IPS DF 6.9 (cell line): ENCODE measurements at regions not wholly inside any gene's neighbourhood (a gene's known extent, or its start where the extent isn't known, plus 50 kb on each side); places are given as distances from the start of the nearest gene placed in this dataset.
A peak's percentile ranks its signal among the peaks of the same experiment; 100 is the strongest.

Source experiments
- DNase-seq: peaks from one replicate; pipeline ENCODE4 v3.0.0-alpha.2; 2013; ENCODE audit warnings: low read depth, low spot score
- H3K27ac ChIP-seq: one replicate; pipeline ENCODE4 v1.5.1; 2013; ENCODE audit warnings: low read length, control low read depth
- H3K27me3 ChIP-seq: 2 replicates; pipeline ENCODE4 v1.6.1; 2013; ENCODE audit warnings: mild to moderate bottlenecking, low read length; ENCODE audit not compliant: control insufficient read depth, insufficient read depth
- H3K36me3 ChIP-seq: 2 replicates; pipeline ENCODE4 v1.6.1; 2013; ENCODE audit warnings: low read length; ENCODE audit not compliant: control insufficient read depth, insufficient read depth
- H3K4me1 ChIP-seq: 2 replicates; pipeline ENCODE4 v1.6.1; 2013; ENCODE audit warnings: low read length; ENCODE audit not compliant: control insufficient read depth, insufficient read depth
- H3K4me3 ChIP-seq: 2 replicates; pipeline ENCODE4 v1.5.1; 2013; ENCODE audit warnings: mild to moderate bottlenecking, low read length
- H3K9me3 ChIP-seq: 2 replicates; pipeline ENCODE4 v1.6.1; 2013; ENCODE audit warnings: low read length, inconsistent platforms; ENCODE audit not compliant: control insufficient read depth, insufficient read depth
- WGBS: extraction: QIAGEN DNeasy Blood & Tissue Kit; methylation state at CpG from one replicate; pipeline ENCODE4 v1.1.7; 2013; ENCODE audit warnings: mixed read lengths, missing lambda C conversion rate; ENCODE audit not compliant: insufficient read length, insufficient coverage; 5-methylcytosine and 5-hydroxymethylcytosine counted together

GRCh38 chr4:138052806-138053632, 189.1 kb downstream of the SLC7A11 start:
- DNase-seq: no peak
- Histone ChIP-seq H3K36me3 (no peaks in the 10 kb centered on the region), H3K4me3 (no peak overlapping the region), H3K27ac (no peak overlapping the region), H3K9me3 (no peaks in the 10 kb centered on the region), H3K27me3 (no peaks in the 10 kb centered on the region), H3K4me1 (no peaks in the 10 kb centered on the region)
- no CpG with 5 or more reads among the region's 31 CpGs for WGBS

- no peak overlapping the region for H3K27ac ChIP-seq
- WGBS: no CpG with 5 or more reads among the region's 3 CpGs
- H3K4me1 ChIP-seq: peaks cover 2% of the 10 kb centered on the region
Observed at GRCh38 chr4:138051157-138051556, 191.0 kb downstream of the SLC7A11 start.

GRCh38 chr4:138050601-138051000, 191.5 kb downstream of the SLC7A11 start:
- Histone ChIP-seq H3K4me3 (no peak overlapping the region), H3K36me3 (no peaks in the 10 kb centered on the region), H3K27me3 (no peaks in the 10 kb centered on the region), H3K9me3 (no peaks in the 10 kb centered on the region), H3K27ac (no peak overlapping the region), H3K4me1 (peaks cover 2% of the 10 kb centered on the region)
- no CpG with 5 or more reads among the region's 6 CpGs for WGBS
- no peak for DNase-seq

More at GRCh38 chr4:138051157-138051556, 191.0 kb downstream of the SLC7A11 start:
- no peaks in the 10 kb centered on the region for H3K9me3 ChIP-seq
- H3K4me3 ChIP-seq: no peak overlapping the region
- H3K36me3 ChIP-seq: no peaks in the 10 kb centered on the region
- DNase-seq: no peak
- no peaks in the 10 kb centered on the region for H3K27me3 ChIP-seq

- H3K4me3 ChIP-seq: no peak overlapping the region
- H3K36me3 ChIP-seq: no peaks in the 10 kb centered on the region
- DNase-seq: no peak
- no peak overlapping the region for H3K27ac ChIP-seq
- H3K4me1 ChIP-seq: peaks cover 2% of the 10 kb centered on the region
- no peaks in the 10 kb centered on the region for H3K9me3 ChIP-seq
- H3K27me3 ChIP-seq: no peaks in the 10 kb centered on the region
- no CpG with 5 or more reads among the region's 5 CpGs for WGBS
Observed at GRCh38 chr4:138049355-138049754, 192.8 kb downstream of the SLC7A11 start.

- H3K27ac ChIP-seq: no peak overlapping the region
- no peak for DNase-seq
- H3K9me3 ChIP-seq: no peaks in the 10 kb centered on the region
- no peak overlapping the region for H3K4me3 ChIP-seq
- H3K27me3 ChIP-seq: no peaks in the 10 kb centered on the region
- H3K36me3 ChIP-seq: no peaks in the 10 kb centered on the region
- no CpG with 5 or more reads among the region's 5 CpGs for WGBS
- H3K4me1 ChIP-seq: peaks cover 2% of the 10 kb centered on the region
Observed at GRCh38 chr4:138047290-138047689, 194.9 kb downstream of the SLC7A11 start.

- no peak overlapping the region for H3K4me3 ChIP-seq
- no peaks in the 10 kb centered on the region for H3K36me3 ChIP-seq
- DNase-seq: no peak
- H3K27ac ChIP-seq: no peak overlapping the region
- H3K4me1 ChIP-seq: peaks cover 2% of the 10 kb centered on the region
- WGBS: no CpG with 5 or more reads among the region's 3 CpGs
- H3K27me3 ChIP-seq: no peaks in the 10 kb centered on the region
- no peaks in the 10 kb centered on the region for H3K9me3 ChIP-seq
Observed at GRCh38 chr4:138045036-138045435, 197.1 kb downstream of the SLC7A11 start.

- H3K36me3 ChIP-seq: no peaks in the 10 kb centered on the region
- no peak overlapping the region for H3K27ac ChIP-seq
- no peak overlapping the region for H3K4me3 ChIP-seq
- H3K27me3 ChIP-seq: no peaks in the 10 kb centered on the region
- H3K9me3 ChIP-seq: no peaks in the 10 kb centered on the region
- DNase-seq: no peak
- WGBS: no CpG with 5 or more reads among the region's 2 CpGs
- H3K4me1 ChIP-seq: no peaks in the 10 kb centered on the region
Observed at GRCh38 chr4:138039010-138039409, 203.1 kb downstream of the SLC7A11 start.

GRCh38 chr4:138037696-138038095, 204.5 kb downstream of the SLC7A11 start:
- H3K27ac ChIP-seq: no peak overlapping the region
- H3K36me3 ChIP-seq: no peaks in the 10 kb centered on the region
- H3K4me1 ChIP-seq: no peaks in the 10 kb centered on the region
- H3K4me3 ChIP-seq: no peak overlapping the region
- no CpG with 5 or more reads among the region's 3 CpGs for WGBS
- H3K27me3 ChIP-seq: no peaks in the 10 kb centered on the region
- no peaks in the 10 kb centered on the region for H3K9me3 ChIP-seq
- DNase-seq: no peak

GRCh38 chr4:138035781-138036258, 206.3 kb downstream of the SLC7A11 start:
- Histone ChIP-seq H3K4me1 (no peaks in the 10 kb centered on the region), H3K4me3 (no peak overlapping the region), H3K27ac (no peak overlapping the region), H3K27me3 (no peaks in the 10 kb centered on the region), H3K36me3 (no peaks in the 10 kb centered on the region), H3K9me3 (no peaks in the 10 kb centered on the region)
- peak; percentile 41 for DNase-seq
- no CpG with 5 or more reads among the region's 1 CpG for WGBS

- no CpG with 5 or more reads among the region's 2 CpGs for WGBS
- no peaks in the 10 kb centered on the region for H3K9me3 ChIP-seq
- H3K27me3 ChIP-seq: no peaks in the 10 kb centered on the region
- H3K36me3 ChIP-seq: no peaks in the 10 kb centered on the region
- H3K4me3 ChIP-seq: no peak overlapping the region
- DNase-seq: no peak
- no peak overlapping the region for H3K27ac ChIP-seq
- H3K4me1 ChIP-seq: no peaks in the 10 kb centered on the region
Observed at GRCh38 chr4:138034871-138035270, 207.3 kb downstream of the SLC7A11 start.

- Histone ChIP-seq H3K27me3 (no peaks in the 10 kb centered on the region), H3K4me1 (no peaks in the 10 kb centered on the region), H3K27ac (no peak overlapping the region), H3K9me3 (no peaks in the 10 kb centered on the region), H3K36me3 (no peaks in the 10 kb centered on the region), H3K4me3 (no peak overlapping the region)
- no peak for DNase-seq
Observed at GRCh38 chr4:138032222-138032621, 209.9 kb downstream of the SLC7A11 start.
